HG03354 (cell line): ENCODE measurements at regions not wholly inside any gene's neighbourhood (a gene's known extent, or its start where the extent isn't known, plus 50 kb on each side); places are given as distances from the start of the nearest gene placed in this dataset.
"Not testable (repeated sequence)": the region's sequence is repeated elsewhere in the genome, so short reads cannot be mapped to it uniquely, and the experiment has no call there.

Source experiments
- ATAC-seq: cut with Tn5 transposase; IDR thresholded peaks from one replicate; pipeline ENCODE4 v1.9.1; 2021; ENCODE audit warnings: mild to moderate bottlenecking; ENCODE audit not compliant: unreplicated experiment, poor library complexity, severe bottlenecking

GRCh38 chr5:82910491-82910890, 166.7 kb downstream of the TMEM167A start:
- no peak for ATAC-seq

GRCh38 chr5:82909771-82910170, 167.4 kb downstream of the TMEM167A start:
- ATAC-seq: no peak

GRCh38 chr5:82905986-82906385, 171.2 kb downstream of the TMEM167A start:
- no peak for ATAC-seq

- ATAC-seq: no peak
Observed at GRCh38 chr5:82901281-82901888, 175.8 kb downstream of the TMEM167A start.

- no peak for ATAC-seq
Observed at GRCh38 chr5:82894716-82895115, 182.5 kb downstream of the TMEM167A start.

- ATAC-seq: no peak
Observed at GRCh38 chr5:82889088-82889487, 188.1 kb downstream of the TMEM167A start.

- no peak for ATAC-seq
Observed at GRCh38 chr5:82886911-82887310, 190.3 kb downstream of the TMEM167A start.

GRCh38 chr5:82885627-82886389, 191.4 kb downstream of the TMEM167A start:
- ATAC-seq: peak; percentile 51

- no peak for ATAC-seq
Observed at GRCh38 chr5:82884821-82885471, 192.2 kb downstream of the TMEM167A start.

GRCh38 chr5:82882316-82882715, 194.9 kb downstream of the TMEM167A start:
- ATAC-seq: no peak

GRCh38 chr5:82881571-82882174, 195.5 kb downstream of the TMEM167A start:
- ATAC-seq: peak; percentile 62

- ATAC-seq: no peak
Observed at GRCh38 chr5:82879089-82879488, 198.1 kb downstream of the TMEM167A start.

GRCh38 chr5:82873452-82873851, 203.7 kb downstream of the TMEM167A start:
- ATAC-seq: no peak

GRCh38 chr5:82872321-82873288, 204.6 kb downstream of the TMEM167A start:
- ATAC-seq: not testable (repeated sequence)

GRCh38 chr5:82865625-82866024, 211.6 kb downstream of the TMEM167A start:
- no peak for ATAC-seq

- no peak for ATAC-seq
Observed at GRCh38 chr5:82863266-82863665, 213.9 kb downstream of the TMEM167A start.

GRCh38 chr5:82862711-82863110, 214.5 kb downstream of the TMEM167A start:
- ATAC-seq: no peak

- no peak for ATAC-seq
Observed at GRCh38 chr5:82862261-82862660, 214.9 kb downstream of the TMEM167A start.

- ATAC-seq: no peak
Observed at GRCh38 chr5:82861701-82862100, 215.5 kb downstream of the TMEM167A start.
